Hindlimb muscle (tissue), 1 donor: ENCODE measurements at regions not wholly inside any gene's neighbourhood (a gene's known extent, or its start where the extent isn't known, plus 50 kb on each side); places are given as distances from the start of the nearest gene placed in this dataset.

ENCODE experiments used
- DNase-seq: peaks from one replicate; pipeline ENCODE4 v3.0.0-alpha.2; 2013

GRCh38 chr1:87632232-87632631 is 303.6 kb downstream of the LMO4 start:
- DNase-seq = no peak

- no peak for DNase-seq
Measured at GRCh38 chr1:87636198-87636892, 307.7 kb downstream of the LMO4 start.

- no peak for DNase-seq
Measured at GRCh38 chr1:87638636-87639035, 310.0 kb downstream of the LMO4 start.

- no peak for DNase-seq
Measured at GRCh38 chr1:87641996-87642395, 313.3 kb downstream of the LMO4 start.

GRCh38 chr1:87642581-87643221 is 314.0 kb downstream of the LMO4 start:
- no peak for DNase-seq

GRCh38 chr1:87644033-87644578 is 315.4 kb downstream of the LMO4 start:
- no peak for DNase-seq

GRCh38 chr1:87644579-87645190 is 316.0 kb downstream of the LMO4 start:
- peak; percentile 24 for DNase-seq

GRCh38 chr1:87647430-87648177 is 318.9 kb downstream of the LMO4 start:
- no peak for DNase-seq

GRCh38 chr1:87648323-87649119 is 319.8 kb downstream of the LMO4 start:
- no peak for DNase-seq

GRCh38 chr1:87650306-87650705 is 321.6 kb downstream of the LMO4 start:
- DNase-seq = no peak

GRCh38 chr1:87652176-87652575 is 323.5 kb downstream of the LMO4 start:
- no peak for DNase-seq

GRCh38 chr1:87665151-87665550 is 336.5 kb downstream of the LMO4 start:
- DNase-seq = no peak

GRCh38 chr1:87666681-87667080 is 338.0 kb downstream of the LMO4 start:
- DNase-seq = no peak

- no peak for DNase-seq
Measured at GRCh38 chr1:87669674-87670073, 341.0 kb downstream of the LMO4 start.

- DNase-seq = no peak
Measured at GRCh38 chr1:87673309-87673708, 344.6 kb downstream of the LMO4 start.

GRCh38 chr1:87673748-87674147 is 345.1 kb downstream of the LMO4 start:
- no peak for DNase-seq

- no peak for DNase-seq
Measured at GRCh38 chr1:87674791-87675190, 346.1 kb downstream of the LMO4 start.

- DNase-seq = no peak
Measured at GRCh38 chr1:87678266-87678665, 349.6 kb downstream of the LMO4 start.

GRCh38 chr1:87682565-87682964 is 353.9 kb downstream of the LMO4 start:
- DNase-seq = no peak

GRCh38 chr1:87683196-87683956 is 354.7 kb downstream of the LMO4 start:
- DNase-seq = no peak

- peak; percentile 31 for DNase-seq
Measured at GRCh38 chr1:87684194-87684593, 355.5 kb downstream of the LMO4 start.
